ENCODE measurements at regions not wholly inside any gene's neighbourhood (a gene's known extent, or its start where the extent isn't known, plus 50 kb on each side); places are given as distances from the start of the nearest gene placed in this dataset.

- H3K27me3 Mint-ChIP-seq: no peaks in the 10 kb centered on the region
- Histone ChIP-seq H3K4me1 (ENCODE audit: insufficient read depth, low read length) (no peaks in the 10 kb centered on the region), H3K27me3 (ENCODE audit: control insufficient read depth in 1 of 2, insufficient read depth in 2 of 2, low read length in 2 of 2) (peaks cover 0 to 3% of the 10 kb centered on the region in 2 experiments), H3K4me3 (ENCODE audit: low read length) (no peak overlapping the region), H3K36me3 (ENCODE audit: insufficient read depth, low read length) (no peaks in the 10 kb centered on the region), H3K27ac (ENCODE audit: low read depth in 1 of 2, low read length in 2 of 2) (no peak overlapping the region), H3K9me3 (ENCODE audit: control insufficient read depth in 1 of 2, insufficient read depth in 1 of 2, low read length in 2 of 2) (no peaks in the 10 kb centered on the region)
- CTCF ChIA-PET: no interaction called here
- no peak overlapping the region for H3K4me3 Mint-ChIP-seq
- intact Hi-C loops (cut with DNase I, micrococcal nuclease): no loop called here
- no peak for DNase-seq
- TF ChIP-seq CTCF (IDR thresholded peaks at IDR 0.05): no peak
- no peaks in the 10 kb centered on the region for H3K36me3 Mint-ChIP-seq (ENCODE audit: low read depth)
- ATAC-seq (ENCODE audit: poor library complexity): no peak
- H3K27ac Mint-ChIP-seq: no peak overlapping the region
- POLR2A ChIA-PET: no interaction called here
- no peaks in the 10 kb centered on the region for H3K4me1 Mint-ChIP-seq (ENCODE audit: low read depth)
- H3K9me3 Mint-ChIP-seq: no peaks in the 10 kb centered on the region
These were observed 81.2 kb upstream of the LOC128125822 start for GRCh38 chr6:63491119-63491518.

- DNase-seq (no peak), ATAC-seq (ENCODE audit: poor library complexity) (no peak)
- TF ChIP-seq CTCF (IDR thresholded peaks at IDR 0.05): no peak
- intact Hi-C loops (cut with DNase I, micrococcal nuclease): no loop called here
- H3K36me3 ChIP-seq (ENCODE audit: insufficient read depth, low read length): no peaks in the 10 kb centered on the region
- ChIA-PET POLR2A (no interaction called here), CTCF (no interaction called here)
- Mint-ChIP-seq H3K9me3 (no peaks in the 10 kb centered on the region), H3K4me1 (ENCODE audit: low read depth) (no peaks in the 10 kb centered on the region), H3K27ac (no peak overlapping the region), H3K36me3 (ENCODE audit: low read depth) (no peaks in the 10 kb centered on the region), H3K4me3 (no peak overlapping the region), H3K27me3 (no peaks in the 10 kb centered on the region)
- peaks cover 0 to 3% of the 10 kb centered on the region in 2 experiments for H3K27me3 ChIP-seq (ENCODE audit: control insufficient read depth in 1 of 2, insufficient read depth in 2 of 2, low read length in 2 of 2)
- H3K4me3 ChIP-seq (ENCODE audit: low read length): no peak overlapping the region
- H3K4me1 ChIP-seq (ENCODE audit: insufficient read depth, low read length): no peaks in the 10 kb centered on the region
- no peaks in the 10 kb centered on the region for H3K9me3 ChIP-seq (ENCODE audit: control insufficient read depth in 1 of 2, insufficient read depth in 1 of 2, low read length in 2 of 2)
- no peak overlapping the region for H3K27ac ChIP-seq (ENCODE audit: low read depth in 1 of 2, low read length in 2 of 2)
These were observed 79.8 kb upstream of the LOC128125822 start for GRCh38 chr6:63492476-63492875.

- POLR2A ChIA-PET: no interaction called here
- peaks cover 5% of the 10 kb centered on the region for H3K27me3 Mint-ChIP-seq
- no peaks in the 10 kb centered on the region for H3K4me1 Mint-ChIP-seq (ENCODE audit: low read depth)
- intact Hi-C loops (cut with DNase I, micrococcal nuclease): no loop called here
- DNase-seq: no peak
- H3K9me3 ChIP-seq (ENCODE audit: control insufficient read depth in 1 of 2, insufficient read depth in 1 of 2, low read length in 2 of 2): no peaks in the 10 kb centered on the region
- H3K4me3 ChIP-seq (ENCODE audit: low read length): no peak overlapping the region
- no peaks in the 10 kb centered on the region for H3K36me3 Mint-ChIP-seq (ENCODE audit: low read depth)
- H3K4me3 Mint-ChIP-seq: no peak overlapping the region
- no peak overlapping the region for H3K27ac Mint-ChIP-seq
- CTCF ChIA-PET: no interaction called here
- ATAC-seq (ENCODE audit: poor library complexity): no peak
- no peaks in the 10 kb centered on the region for H3K27me3 ChIP-seq (ENCODE audit: control insufficient read depth in 1 of 2, insufficient read depth in 2 of 2, low read length in 2 of 2)
- no peaks in the 10 kb centered on the region for H3K36me3 ChIP-seq (ENCODE audit: insufficient read depth, low read length)
- H3K4me1 ChIP-seq (ENCODE audit: insufficient read depth, low read length): no peaks in the 10 kb centered on the region
- no peaks in the 10 kb centered on the region for H3K9me3 Mint-ChIP-seq
- TF ChIP-seq CTCF (IDR thresholded peaks at IDR 0.05): no peak
- H3K27ac ChIP-seq (ENCODE audit: low read depth in 1 of 2, low read length in 2 of 2): no peak overlapping the region
These were observed 78.7 kb upstream of the LOC128125822 start for GRCh38 chr6:63493557-63493956.

Data from CD4-positive, alpha-beta T cell (primary cell).